C4-2B (cell line): ENCODE measurements at regions not wholly inside any gene's neighbourhood (a gene's known extent, or its start where the extent isn't known, plus 50 kb on each side); places are given as distances from the start of the nearest gene placed in this dataset.

Source experiments
- CTCF ChIP-seq: fragments of 450-650 bp; conservative IDR thresholded peaks from 2 replicates; pipeline ENCODE4 v1.5.1; 2017; ENCODE audit warnings: mild to moderate bottlenecking
- ZFX ChIP-seq: fragments of 450-650 bp; IDR thresholded peaks from 2 replicates; pipeline ENCODE4 v1.6.1; 2017

- TF ChIP-seq CTCF (no peak), ZFX (no peak)
These were observed 246.9 kb downstream of the CYLC2 start for GRCh38 chr9:103242025-103242424.
